H9 (cell line): ENCODE measurements at regions not wholly inside any gene's neighbourhood (a gene's known extent, or its start where the extent isn't known, plus 50 kb on each side); places are given as distances from the start of the nearest gene placed in this dataset.

ENCODE experiments used
- DNase-seq: peaks from one replicate; pipeline ENCODE4 v3.0.0-alpha.2; 2017
- H2AFZ ChIP-seq: one replicate; pipeline ENCODE4 v1.6.1; 2013; ENCODE audit warnings: mild to moderate bottlenecking, low read length, control low read depth, moderate library complexity
- H2AK5ac ChIP-seq: 2 replicates; pipeline ENCODE4 v1.6.1; 2013; ENCODE audit warnings: low read length, control low read depth, mixed read lengths; ENCODE audit not compliant: insufficient read length
- H2BK120ac ChIP-seq: one replicate; pipeline ENCODE4 v1.6.1; 2013; ENCODE audit warnings: low read depth, mild to moderate bottlenecking, low read length, control low read depth, inconsistent platforms; ENCODE audit not compliant: poor library complexity, severe bottlenecking
- H2BK12ac ChIP-seq: 2 replicates; pipeline ENCODE4 v1.6.1; 2013; ENCODE audit warnings: low read length, control low read depth, mixed read lengths, low read depth; ENCODE audit not compliant: insufficient read length
- H2BK15ac ChIP-seq: 2 replicates; pipeline ENCODE4 v1.6.1; 2013; ENCODE audit warnings: low read depth, low read length, control low read depth
- H2BK20ac ChIP-seq: one replicate; pipeline ENCODE4 v1.6.1; 2013; ENCODE audit warnings: low read depth, mild to moderate bottlenecking, low read length, control low read depth, inconsistent platforms; ENCODE audit not compliant: poor library complexity, severe bottlenecking
- H2BK5ac ChIP-seq: 2 replicates; pipeline ENCODE4 v1.6.1; 2013; ENCODE audit warnings: low read length, control low read depth, mixed read lengths; ENCODE audit not compliant: insufficient read length
- H3K14ac ChIP-seq: 2 replicates; pipeline ENCODE4 v1.6.1; 2013; ENCODE audit warnings: low read length, control low read depth; ENCODE audit not compliant: insufficient read depth
- H3K18ac ChIP-seq: 2 replicates; pipeline ENCODE4 v1.6.1; 2013; ENCODE audit warnings: low read depth, mild to moderate bottlenecking, mixed read lengths, low read length, control low read depth; ENCODE audit not compliant: insufficient read length
- H3K23ac ChIP-seq: 2 replicates; pipeline ENCODE4 v1.6.1; 2013; ENCODE audit warnings: low read length, control low read depth, mixed read lengths, low read depth; ENCODE audit not compliant: insufficient read length
- H3K23me2 ChIP-seq: 2 replicates; pipeline ENCODE4 v1.6.1; 2013; ENCODE audit warnings: low read depth, mild to moderate bottlenecking, mixed read lengths, low read length, control low read depth; ENCODE audit not compliant: insufficient read length, poor library complexity, severe bottlenecking
- H3K27ac ChIP-seq: 2 replicates; pipeline ENCODE4 v1.5.1; 2013; ENCODE audit warnings: low read length, control low read depth, mixed read lengths, low read depth; ENCODE audit not compliant: insufficient read length
- H3K27me3 ChIP-seq: 2 replicates; pipeline ENCODE4 v1.6.1; 2013; ENCODE audit warnings: low read length, control low read depth, inconsistent platforms; ENCODE audit not compliant: insufficient read depth
- H3K4ac ChIP-seq: 2 replicates; pipeline ENCODE4 v1.6.1; 2013; ENCODE audit warnings: low read depth, mild to moderate bottlenecking, control low read depth, inconsistent platforms, low read length, moderate library complexity
- H3K4me1 ChIP-seq: 2 replicates; pipeline ENCODE4 v1.6.1; 2013; ENCODE audit warnings: low read length, control low read depth, inconsistent platforms; ENCODE audit not compliant: insufficient read depth
- H3K4me2 ChIP-seq: 2 replicates; pipeline ENCODE4 v1.6.1; 2013; ENCODE audit warnings: low read length, control low read depth, mixed read lengths; ENCODE audit not compliant: insufficient read length, insufficient read depth
- H3K56ac ChIP-seq: 2 replicates; pipeline ENCODE4 v1.6.1; 2013; ENCODE audit warnings: low read depth, mild to moderate bottlenecking, mixed read lengths, low read length, control low read depth; ENCODE audit not compliant: insufficient read length
- H3K79me1 ChIP-seq: 2 replicates; pipeline ENCODE4 v1.6.1; 2013; ENCODE audit warnings: low read depth, mild to moderate bottlenecking, moderate library complexity, low read length, control low read depth, inconsistent platforms; ENCODE audit not compliant: insufficient read depth, poor library complexity, severe bottlenecking
- H3K79me2 ChIP-seq: 2 replicates; pipeline ENCODE4 v1.6.1; 2013; ENCODE audit warnings: low read length, control low read depth, inconsistent platforms; ENCODE audit not compliant: insufficient read depth
- H3K9ac ChIP-seq: 2 replicates; pipeline ENCODE4 v1.6.1; 2013; ENCODE audit warnings: low read length, control low read depth, mixed read lengths; ENCODE audit not compliant: insufficient read length; ENCODE audit errors: extremely low read depth
- H3K9me3 ChIP-seq: one replicate; pipeline ENCODE4 v1.6.1; 2013; ENCODE audit warnings: low read depth, low read length, inconsistent platforms; ENCODE audit not compliant: control insufficient read depth
- H3T11ph ChIP-seq: one replicate; pipeline ENCODE4 v1.6.1; 2013; ENCODE audit warnings: mild to moderate bottlenecking, low read length, control low read depth, inconsistent platforms
- H4K20me1 ChIP-seq: one replicate; pipeline ENCODE4 v1.6.1; 2013; ENCODE audit not compliant: control insufficient read depth, insufficient read length, insufficient read depth
- H4K5ac ChIP-seq: 2 replicates; pipeline ENCODE4 v1.6.1; 2013; ENCODE audit warnings: low read depth, mild to moderate bottlenecking, mixed read lengths, low read length, control low read depth; ENCODE audit not compliant: insufficient read length
- H4K8ac ChIP-seq: replicated peaks from 2 replicates; pipeline ENCODE4 v1.6.1; 2013; ENCODE audit warnings: low read length, control low read depth, mixed read lengths, low read depth; ENCODE audit not compliant: insufficient read length
- H4K91ac ChIP-seq: 2 replicates; pipeline ENCODE4 v1.6.1; 2013; ENCODE audit warnings: low read depth, mild to moderate bottlenecking, moderate library complexity, mixed read lengths, low read length, control low read depth; ENCODE audit not compliant: insufficient read length
- H3K27ac Mint-ChIP-seq, 3 experiments: 2 replicates in 2 of 3; 3 replicates in 1 of 3; pipeline ENCODE4 v1.8.0; 2020 to 2021; ENCODE audit warnings: mixed read lengths in 3 of 3, mild to moderate bottlenecking in 1 of 3, moderate library complexity in 1 of 3
- H3K27me3 Mint-ChIP-seq: 2 replicates; pipeline ENCODE4 v1.8.0; 2021; ENCODE audit warnings: low read depth, mild to moderate bottlenecking, moderate library complexity, mixed read lengths
- H3K36me3 Mint-ChIP-seq, 3 experiments: 2 replicates in 2 of 3; 3 replicates in 1 of 3; pipeline ENCODE4 v1.8.0; 2020 to 2021; ENCODE audit warnings: low read depth in 3 of 3, mixed read lengths in 3 of 3; ENCODE audit not compliant: insufficient read depth in 1 of 3
- H3K4me1 Mint-ChIP-seq, 2 experiments: 2 replicates each; pipeline ENCODE4 v1.8.0; 2020; ENCODE audit warnings: mixed read lengths in 2 of 2
- H3K4me3 Mint-ChIP-seq, 2 experiments: 2 replicates in 1 of 2; 3 replicates in 1 of 2; pipeline ENCODE4 v1.8.0; 2020 to 2021; ENCODE audit warnings: mild to moderate bottlenecking in 2 of 2, mixed read lengths in 2 of 2, moderate library complexity in 1 of 2
- H3K9me3 Mint-ChIP-seq, 2 experiments: 2 replicates in 1 of 2; 3 replicates in 1 of 2; pipeline ENCODE4 v1.8.0; 2020; ENCODE audit warnings: mild to moderate bottlenecking in 2 of 2, mixed read lengths in 2 of 2, moderate library complexity in 1 of 2
- WGBS: extraction: QIAGEN DNeasy Blood & Tissue Kit; methylation state at CpG from one replicate; pipeline ENCODE4 v1.1.7; 2013; ENCODE audit warnings: missing lambda C conversion rate, low lambda C conversion rate, mixed read lengths; ENCODE audit not compliant: insufficient read length; ENCODE audit errors: extremely low coverage; 5-methylcytosine and 5-hydroxymethylcytosine counted together
- TF ChIP-seq, protein P1 (sequence below): fragments of 200-600 bp; sonication (generic); conservative IDR thresholded peaks from 3 replicates; pipeline ENCODE4 v1.8.0; 2021; ENCODE audit warnings: antibody characterized with exemption, mild to moderate bottlenecking

DNA sequence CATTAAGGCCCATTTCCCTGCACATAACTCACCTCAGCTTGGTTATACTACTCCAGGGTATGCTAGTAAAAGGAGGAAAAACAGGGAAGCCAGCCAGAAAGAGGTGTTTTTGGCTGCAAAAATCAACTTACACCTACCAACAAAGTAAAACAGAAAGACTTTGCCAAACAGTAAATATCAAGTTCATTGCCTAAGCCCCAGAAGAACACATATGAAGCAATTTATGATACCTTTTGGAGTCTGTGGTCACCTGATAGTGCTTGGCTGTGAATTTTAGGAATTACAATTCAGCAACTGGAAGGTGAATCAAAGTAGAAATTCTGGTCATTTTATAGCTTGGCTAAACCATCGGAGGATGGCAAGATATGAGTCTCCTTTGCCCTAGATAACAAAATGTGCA, 463.7 kb upstream of the CLINT1 start:
- H4K5ac ChIP-seq = no peak overlapping the region
- no peak overlapping the region for H4K8ac ChIP-seq
- no peak overlapping the region for H3K18ac ChIP-seq
- H3K9me3 ChIP-seq = no peaks in the 10 kb centered on the region
- no peaks in the 10 kb centered on the region for H3K27me3 ChIP-seq
- WGBS = no CpG with 5 or more reads among the region's 1 CpG
- H3K27ac ChIP-seq = no peak overlapping the region
- H3T11ph ChIP-seq = no peak overlapping the region
- no peaks in the 10 kb centered on the region for H4K20me1 ChIP-seq
- H2BK120ac ChIP-seq = no peak overlapping the region
- no peaks in the 10 kb centered on the region; the same call in 1 of the 2 replicates for H3K4me1 ChIP-seq
- H3K14ac ChIP-seq = no peak overlapping the region
- no peak overlapping the region for H2BK5ac ChIP-seq
- no peak overlapping the region for H3K4me3 Mint-ChIP-seq
- TF ChIP-seq, protein P1, sequence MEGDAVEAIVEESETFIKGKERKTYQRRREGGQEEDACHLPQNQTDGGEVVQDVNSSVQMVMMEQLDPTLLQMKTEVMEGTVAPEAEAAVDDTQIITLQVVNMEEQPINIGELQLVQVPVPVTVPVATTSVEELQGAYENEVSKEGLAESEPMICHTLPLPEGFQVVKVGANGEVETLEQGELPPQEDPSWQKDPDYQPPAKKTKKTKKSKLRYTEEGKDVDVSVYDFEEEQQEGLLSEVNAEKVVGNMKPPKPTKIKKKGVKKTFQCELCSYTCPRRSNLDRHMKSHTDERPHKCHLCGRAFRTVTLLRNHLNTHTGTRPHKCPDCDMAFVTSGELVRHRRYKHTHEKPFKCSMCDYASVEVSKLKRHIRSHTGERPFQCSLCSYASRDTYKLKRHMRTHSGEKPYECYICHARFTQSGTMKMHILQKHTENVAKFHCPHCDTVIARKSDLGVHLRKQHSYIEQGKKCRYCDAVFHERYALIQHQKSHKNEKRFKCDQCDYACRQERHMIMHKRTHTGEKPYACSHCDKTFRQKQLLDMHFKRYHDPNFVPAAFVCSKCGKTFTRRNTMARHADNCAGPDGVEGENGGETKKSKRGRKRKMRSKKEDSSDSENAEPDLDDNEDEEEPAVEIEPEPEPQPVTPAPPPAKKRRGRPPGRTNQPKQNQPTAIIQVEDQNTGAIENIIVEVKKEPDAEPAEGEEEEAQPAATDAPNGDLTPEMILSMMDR = no peak
- H3K23me2 ChIP-seq = no peaks in the 10 kb centered on the region
- H3K4ac ChIP-seq = no peak overlapping the region
- DNase-seq = no peak
- no peaks in the 10 kb centered on the region; a peak in 1 of 7 replicates for H3K36me3 Mint-ChIP-seq
- no peaks in the 10 kb centered on the region for H3K9me3 Mint-ChIP-seq
- no peak overlapping the region for H4K91ac ChIP-seq
- H2AFZ ChIP-seq = no peak overlapping the region
- H2BK20ac ChIP-seq = no peak overlapping the region
- no peaks in the 10 kb centered on the region for H3K79me1 ChIP-seq
- H2AK5ac ChIP-seq = no peak overlapping the region
- no peak overlapping the region for H2BK12ac ChIP-seq
- H3K27me3 Mint-ChIP-seq = no peaks in the 10 kb centered on the region
- H3K4me1 Mint-ChIP-seq = peaks cover 36 to 38% of the 10 kb centered on the region in 2 experiments
- H3K79me2 ChIP-seq = no peaks in the 10 kb centered on the region
- H3K56ac ChIP-seq = no peak overlapping the region
- H2BK15ac ChIP-seq = no peak overlapping the region
- H3K9ac ChIP-seq = no peak overlapping the region
- H3K4me2 ChIP-seq = no peak overlapping the region
- no peak overlapping the region for H3K27ac Mint-ChIP-seq
- no peak overlapping the region for H3K23ac ChIP-seq
